ENCODE measurements at regions not wholly inside any gene's neighbourhood (a gene's known extent, or its start where the extent isn't known, plus 50 kb on each side); places are given as distances from the start of the nearest gene placed in this dataset.

- no peak for DNase-seq
Measured at GRCh38 chr11:116275635-116276034, 497.2 kb downstream of the BUD13 start.

- no peak for DNase-seq
Measured at GRCh38 chr11:116274521-116274920, 498.3 kb downstream of the BUD13 start.

DNA sequence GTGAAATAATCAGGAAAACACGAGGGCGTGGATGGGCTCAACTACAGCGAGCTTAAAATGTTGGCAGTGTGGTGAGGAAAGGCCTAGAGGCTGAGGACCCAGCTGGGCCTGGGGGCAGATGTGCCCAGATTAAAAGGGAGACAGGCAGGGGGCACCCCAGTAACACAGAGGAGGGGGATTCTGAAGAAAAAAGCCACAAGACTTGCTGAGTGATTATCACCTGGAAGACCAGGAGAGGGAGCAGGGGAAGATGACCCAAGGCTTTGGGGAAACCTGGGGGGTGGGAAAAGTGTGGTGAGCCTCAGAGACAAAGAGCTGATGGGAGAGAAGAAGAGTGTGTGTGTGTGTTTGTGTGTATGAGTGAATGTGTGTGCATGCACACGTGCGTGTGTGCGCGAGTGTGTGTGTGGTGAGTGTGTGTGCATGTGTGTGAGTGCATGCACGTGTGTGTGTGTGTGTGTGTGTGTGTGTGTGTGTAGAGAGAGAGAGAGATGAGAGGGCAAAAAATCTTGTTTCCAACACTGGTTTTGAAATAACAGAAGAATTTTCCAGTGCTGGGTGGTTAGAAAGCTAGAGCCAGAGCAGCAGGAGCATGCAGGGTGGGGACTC, 500.5 kb downstream of the BUD13 start:
- DNase-seq, result no peak

GRCh38 chr11:116271479-116271878, 501.3 kb downstream of the BUD13 start:
- DNase-seq, result no peak

DNA sequence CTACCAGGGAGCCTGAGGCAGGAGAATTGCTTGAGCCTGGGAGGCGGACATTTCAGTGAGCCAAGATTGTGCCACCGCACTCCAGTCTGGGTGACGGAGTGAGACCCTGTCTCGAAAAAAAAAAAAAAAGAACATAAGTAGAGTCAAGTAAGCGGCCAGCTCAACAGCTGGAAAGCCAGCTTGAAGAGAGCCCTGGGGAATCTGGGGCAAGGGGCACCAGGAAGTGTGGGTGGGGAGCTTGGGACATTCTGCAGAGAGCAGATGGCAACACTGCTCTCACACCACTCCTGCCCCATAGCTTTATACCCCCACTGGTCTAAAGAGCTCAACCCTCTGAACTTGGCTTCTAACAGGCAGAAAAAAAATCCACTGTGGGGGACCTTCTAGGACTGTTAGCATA, 505.6 kb downstream of the BUD13 start:
- DNase-seq, result no peak

DNA sequence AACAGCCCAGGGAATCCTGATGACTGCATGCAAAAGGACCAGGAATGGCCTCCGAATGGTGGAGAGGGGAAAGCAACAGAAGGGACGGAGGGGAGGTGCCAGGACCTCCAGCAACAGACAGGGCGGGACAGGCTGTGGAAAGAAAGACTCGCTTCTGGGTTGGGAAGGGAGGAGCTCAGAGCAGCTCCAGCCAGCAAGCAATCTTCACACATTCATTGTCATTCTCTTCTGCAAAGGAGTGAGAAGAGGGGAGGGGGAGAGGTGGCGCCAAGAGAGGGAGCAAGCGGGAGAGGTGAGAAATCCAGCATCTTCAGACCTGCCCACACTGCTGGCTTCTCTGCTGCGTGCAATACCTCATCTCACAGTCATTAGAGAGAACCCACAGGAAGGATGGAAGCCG, 509.0 kb downstream of the BUD13 start:
- DNase-seq, result no peak

GRCh38 chr11:116263019-116263418, 509.8 kb downstream of the BUD13 start:
- no peak for DNase-seq

GRCh38 chr11:116262370-116262769, 510.4 kb downstream of the BUD13 start:
- DNase-seq, result no peak

DNA sequence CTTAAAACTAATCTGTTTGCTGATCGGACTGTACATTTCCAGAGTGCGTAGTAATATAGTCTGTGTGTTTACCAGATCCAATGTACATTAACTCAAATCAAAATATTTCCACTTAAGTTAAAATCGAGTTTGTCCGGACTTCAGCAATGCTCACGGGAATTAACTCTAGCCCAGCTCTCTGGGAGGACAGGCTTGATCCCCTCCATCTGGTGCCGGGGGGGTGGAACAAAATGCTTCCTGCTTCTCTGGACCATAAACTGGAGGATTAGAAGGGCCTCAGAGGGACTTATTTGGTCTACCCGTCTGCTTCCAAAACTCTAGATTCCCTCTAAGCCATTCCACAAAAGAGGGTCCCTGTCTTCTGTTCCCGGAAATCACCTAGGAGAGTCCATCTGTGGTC, 511.2 kb downstream of the BUD13 start:
- DNase-seq, result no peak

DNA sequence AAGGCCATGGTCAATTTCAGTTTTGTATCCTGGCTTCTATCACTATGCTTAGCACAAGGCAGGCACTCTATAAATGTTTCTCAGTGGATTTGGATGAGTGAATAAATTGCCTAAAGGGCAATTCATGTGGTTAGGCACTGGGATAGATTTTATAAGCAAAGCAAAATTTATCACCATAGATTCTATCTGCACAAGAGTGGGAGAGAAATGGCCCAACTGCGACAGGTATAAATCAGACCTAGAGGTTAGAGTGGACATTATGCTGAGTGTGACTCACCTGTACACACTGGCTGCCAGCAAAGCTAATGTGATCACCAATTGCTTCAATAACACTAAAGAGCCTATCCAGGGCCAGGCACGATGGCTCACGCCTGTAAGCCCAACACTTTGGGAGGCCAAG, 514.0 kb downstream of the BUD13 start:
- DNase-seq, result no peak

- DNase-seq, result no peak
Measured at GRCh38 chr11:116257883-116258282, 514.9 kb downstream of the BUD13 start.

GRCh38 chr11:116257092-116257491, 515.7 kb downstream of the BUD13 start:
- DNase-seq, result no peak

DNA sequence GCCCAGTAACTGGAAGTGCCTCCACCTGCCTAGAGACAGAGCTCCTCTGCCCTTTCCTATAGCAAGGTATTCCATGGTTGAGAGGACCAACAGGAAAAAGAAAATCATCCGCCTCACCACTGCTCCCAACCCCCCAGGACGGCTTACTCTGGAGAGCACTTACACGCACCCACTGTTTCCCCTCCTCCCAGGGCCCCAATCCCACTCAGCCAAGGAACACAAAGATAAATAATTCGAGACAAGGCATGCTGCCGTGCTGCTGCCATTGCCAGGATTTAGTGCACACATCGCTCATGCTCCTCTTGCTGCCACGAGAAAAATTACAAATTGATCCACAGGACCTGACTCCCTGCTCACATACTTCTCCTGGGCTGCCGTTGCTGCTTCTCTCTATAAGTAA, 516.6 kb downstream of the BUD13 start:
- no peak for DNase-seq

GRCh38 chr11:116255321-116255953, 517.4 kb downstream of the BUD13 start:
- no peak for DNase-seq

GRCh38 chr11:116250155-116250554, 522.6 kb downstream of the BUD13 start:
- no peak for DNase-seq

GRCh38 chr11:116249561-116249960, 523.2 kb downstream of the BUD13 start:
- no peak for DNase-seq

- DNase-seq, result no peak
Measured at GRCh38 chr11:116244889-116245288, 527.9 kb downstream of the BUD13 start.

- DNase-seq, result no peak
Measured at GRCh38 chr11:116244439-116244838, 528.3 kb downstream of the BUD13 start.

GRCh38 chr11:116243991-116244390, 528.8 kb downstream of the BUD13 start:
- no peak for DNase-seq

DNA sequence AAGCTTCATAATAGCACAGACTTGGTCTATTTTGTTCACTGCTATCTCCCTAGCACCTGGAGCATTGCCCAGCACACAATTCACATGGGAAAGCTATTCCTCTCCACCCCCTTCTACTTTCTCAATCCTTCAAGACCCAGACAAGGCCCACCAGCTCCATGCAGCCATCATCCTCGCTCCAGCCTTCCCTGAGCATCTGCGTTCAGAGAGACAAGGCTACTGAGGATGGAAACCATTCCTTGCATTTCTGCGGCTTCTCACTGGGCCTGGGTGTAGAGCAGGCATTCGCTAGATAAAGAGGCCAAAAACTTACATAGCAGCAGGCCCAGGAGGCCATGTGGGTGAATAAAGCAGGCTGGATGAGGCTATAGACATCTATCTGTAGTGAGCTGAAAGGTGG, 530.8 kb downstream of the BUD13 start:
- DNase-seq, result no peak

DNA sequence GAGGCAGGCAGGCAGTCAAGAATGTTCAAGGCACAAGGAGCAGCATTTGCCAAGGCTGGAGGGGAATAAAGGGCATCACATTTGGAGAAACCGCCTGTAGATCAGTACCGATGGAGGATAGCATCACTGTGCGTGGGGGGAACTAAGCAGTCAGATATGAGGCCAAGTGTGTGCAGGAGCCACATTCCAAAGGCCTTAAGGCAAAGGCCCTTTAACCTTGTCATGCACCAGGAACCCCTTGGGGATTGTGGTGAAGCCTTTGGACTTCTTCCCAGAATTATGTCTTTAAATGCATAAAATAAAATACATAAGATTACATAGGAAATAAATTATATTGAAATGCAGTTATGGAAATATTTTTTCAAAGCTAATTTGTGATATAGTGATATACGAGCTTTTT, 532.1 kb downstream of the BUD13 start:
- DNase-seq, result no peak

- no peak for DNase-seq
Measured at GRCh38 chr11:116239247-116239646, 533.5 kb downstream of the BUD13 start.

DNA sequence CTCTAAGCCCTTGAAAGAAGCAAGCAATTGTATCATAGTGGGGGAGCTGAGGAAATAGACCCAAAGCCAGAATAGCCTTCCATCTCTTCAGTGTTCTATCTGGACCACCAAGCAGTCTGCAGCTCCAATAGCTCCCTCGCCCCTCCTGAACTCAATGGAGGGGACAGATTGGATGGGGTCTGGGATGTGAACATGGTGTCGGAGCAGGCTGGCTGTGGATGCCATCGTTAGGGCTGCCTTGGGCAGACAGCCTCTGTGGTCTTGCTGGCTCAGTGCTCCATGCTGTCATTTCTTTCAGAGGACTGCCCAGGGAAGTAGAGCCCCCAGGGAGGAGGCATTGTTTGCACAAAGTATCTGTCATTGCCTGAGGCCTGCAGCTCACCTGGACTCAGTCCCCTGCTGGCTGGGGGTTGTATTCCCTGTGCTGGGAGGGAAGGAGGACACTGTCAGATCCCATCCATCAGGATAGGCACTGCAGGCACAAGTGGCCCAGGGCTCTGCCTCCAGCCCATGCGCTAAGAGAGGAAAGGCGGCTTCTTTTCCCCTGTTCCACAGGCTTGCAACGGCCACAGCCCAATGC, 537.7 kb downstream of the BUD13 start:
- DNase-seq, result no peak

GRCh38 chr11:116233561-116233960, 539.2 kb downstream of the BUD13 start:
- no peak for DNase-seq

- no peak for DNase-seq
Measured at GRCh38 chr11:116232364-116232828, 540.4 kb downstream of the BUD13 start.
